Inflammatory macrophage (primary cell): ENCODE measurements at regions not wholly inside any gene's neighbourhood (a gene's known extent, or its start where the extent isn't known, plus 50 kb on each side); places are given as distances from the start of the nearest gene placed in this dataset.
"Not testable (repeated sequence)": the region's sequence is repeated elsewhere in the genome, so short reads cannot be mapped to it uniquely, and the experiment has no call there.

Experiments
- DNase-seq, 2 donors: peaks; one replicate each; pipeline ENCODE4 v3.0.0-alpha.2; 2020 to 2022

- no peak for DNase-seq
Measured at GRCh38 chr3:80445641-80446040, 677.8 kb upstream of the ROBO1 start.

- no peak for DNase-seq
Measured at GRCh38 chr3:80445053-80445452, 677.3 kb upstream of the ROBO1 start.

GRCh38 chr3:80439490-80439889 lies 671.7 kb upstream of the ROBO1 start:
- DNase-seq: no peak

- no peak for DNase-seq
Measured at GRCh38 chr3:80434366-80434765, 666.6 kb upstream of the ROBO1 start.

GRCh38 chr3:80424951-80425350 lies 657.2 kb upstream of the ROBO1 start:
- no peak for DNase-seq

- DNase-seq: no peak
Measured at GRCh38 chr3:80408030-80408721, 640.4 kb upstream of the ROBO1 start.

GRCh38 chr3:80405618-80406017 lies 637.8 kb upstream of the ROBO1 start:
- no peak for DNase-seq

GRCh38 chr3:80395023-80395422 lies 627.2 kb upstream of the ROBO1 start:
- DNase-seq: no peak

- DNase-seq: no peak
Measured at GRCh38 chr3:80391573-80391972, 623.8 kb upstream of the ROBO1 start.

GRCh38 chr3:80384811-80385210 lies 617.0 kb upstream of the ROBO1 start:
- DNase-seq: no peak

- no peak for DNase-seq
Measured at GRCh38 chr3:80374423-80374822, 606.6 kb upstream of the ROBO1 start.

GRCh38 chr3:80368616-80369015 lies 600.8 kb upstream of the ROBO1 start:
- DNase-seq: no peak

GRCh38 chr3:80366808-80367548 lies 599.2 kb upstream of the ROBO1 start:
- DNase-seq: no peak

- no peak for DNase-seq
Measured at GRCh38 chr3:80357761-80358160, 590.0 kb upstream of the ROBO1 start.

- no peak for DNase-seq
Measured at GRCh38 chr3:80355144-80355543, 587.3 kb upstream of the ROBO1 start.

GRCh38 chr3:80351201-80351600 lies 583.4 kb upstream of the ROBO1 start:
- no peak for DNase-seq

GRCh38 chr3:80350771-80351170 lies 583.0 kb upstream of the ROBO1 start:
- DNase-seq: no peak

GRCh38 chr3:80338366-80338765 lies 570.6 kb upstream of the ROBO1 start:
- no peak for DNase-seq

GRCh38 chr3:80334534-80334933 lies 566.7 kb upstream of the ROBO1 start:
- DNase-seq: no peak

- DNase-seq: no peak
Measured at GRCh38 chr3:80331494-80332170, 563.8 kb upstream of the ROBO1 start.

GRCh38 chr3:80314541-80314940 lies 546.7 kb upstream of the ROBO1 start:
- DNase-seq: not testable (repeated sequence)

GRCh38 chr3:80308637-80309036 lies 540.8 kb upstream of the ROBO1 start:
- DNase-seq: no peak

GRCh38 chr3:80307844-80308243 lies 540.0 kb upstream of the ROBO1 start:
- no peak for DNase-seq

GRCh38 chr3:80297720-80298119 lies 529.9 kb upstream of the ROBO1 start:
- no peak for DNase-seq
